ENCODE measurements at regions not wholly inside any gene's neighbourhood (a gene's known extent, or its start where the extent isn't known, plus 50 kb on each side); places are given as distances from the start of the nearest gene placed in this dataset.

GRCh38 chr1:195005338-195005737 lies 1602.9 kb downstream of the KCNT2 start:
- Histone ChIP-seq H3K9ac (ENCODE audit: low read length) (no peak overlapping the region), H3K9me2 (replicated peaks; ENCODE audit: insufficient read depth, low read length) (no peaks in the 10 kb centered on the region), H4K20me1 (ENCODE audit: insufficient read depth, low read depth, low read length) (no peaks in the 10 kb centered on the region), H3K79me2 (ENCODE audit: low read length) (no peaks in the 10 kb centered on the region), H3K9me3 (ENCODE audit: low read length) (peaks cover 5% of the 10 kb centered on the region; the same call in 1 of the 2 replicates), H2AFZ (ENCODE audit: low read length) (no peak overlapping the region), H3K4me3 (ENCODE audit: low read length) (no peak overlapping the region), H3K4me2 (ENCODE audit: low read depth, low read length, poor library complexity, severe bottlenecking) (no peak overlapping the region), H3K27me3 (ENCODE audit: low read length) (no peaks in the 10 kb centered on the region), H3K4me1 (ENCODE audit: low read length) (no peaks in the 10 kb centered on the region), H3K36me3 (ENCODE audit: insufficient read depth, low read length) (no peaks in the 10 kb centered on the region), H3K27ac (ENCODE audit: low read length) (no peak overlapping the region)
- no peak for DNase-seq

GRCh38 chr1:194990483-194990882 lies 1617.8 kb downstream of the KCNT2 start:
- no peaks in the 10 kb centered on the region for H3K27me3 ChIP-seq (ENCODE audit: low read length)
- H3K27ac ChIP-seq (ENCODE audit: low read length), result no peak overlapping the region
- no peak overlapping the region for H3K4me2 ChIP-seq (ENCODE audit: low read depth, low read length, poor library complexity, severe bottlenecking)
- peaks cover 23% of the 10 kb centered on the region for H3K9me3 ChIP-seq (ENCODE audit: low read length)
- H3K9me2 ChIP-seq (replicated peaks; ENCODE audit: insufficient read depth, low read length), result 0 out of 2 replicates have a peak, but pooled peaks cover 2% of the 10 kb centered on the region
- no peak for DNase-seq
- no peaks in the 10 kb centered on the region for H3K36me3 ChIP-seq (ENCODE audit: insufficient read depth, low read length)
- no peaks in the 10 kb centered on the region for H4K20me1 ChIP-seq (ENCODE audit: insufficient read depth, low read depth, low read length)
- H3K79me2 ChIP-seq (ENCODE audit: low read length), result no peaks in the 10 kb centered on the region
- H3K4me1 ChIP-seq (ENCODE audit: low read length), result no peaks in the 10 kb centered on the region
- H3K4me3 ChIP-seq (ENCODE audit: low read length), result no peak overlapping the region
- no peak overlapping the region for H2AFZ ChIP-seq (ENCODE audit: low read length)
- no peak overlapping the region for H3K9ac ChIP-seq (ENCODE audit: low read length)

GRCh38 chr1:194975913-194976312 lies 1632.3 kb downstream of the KCNT2 start:
- Histone ChIP-seq H3K27ac (ENCODE audit: low read length) (no peak overlapping the region), H2AFZ (ENCODE audit: low read length) (no peak overlapping the region), H3K27me3 (ENCODE audit: low read length) (no peaks in the 10 kb centered on the region), H4K20me1 (ENCODE audit: insufficient read depth, low read depth, low read length) (no peaks in the 10 kb centered on the region), H3K79me2 (ENCODE audit: low read length) (no peaks in the 10 kb centered on the region), H3K4me3 (ENCODE audit: low read length) (no peak overlapping the region), H3K36me3 (ENCODE audit: insufficient read depth, low read length) (no peaks in the 10 kb centered on the region), H3K9me2 (replicated peaks; ENCODE audit: insufficient read depth, low read length) (no peaks in the 10 kb centered on the region), H3K4me1 (ENCODE audit: low read length) (no peaks in the 10 kb centered on the region), H3K4me2 (ENCODE audit: low read depth, low read length, poor library complexity, severe bottlenecking) (no peak overlapping the region), H3K9me3 (ENCODE audit: low read length) (peaks cover 26% of the 10 kb centered on the region), H3K9ac (ENCODE audit: low read length) (no peak overlapping the region)
- DNase-seq, result no peak

GRCh38 chr1:194968916-194969315 lies 1639.3 kb downstream of the KCNT2 start:
- Histone ChIP-seq H3K4me2 (ENCODE audit: low read depth, low read length, poor library complexity, severe bottlenecking) (no peak overlapping the region), H4K20me1 (ENCODE audit: insufficient read depth, low read depth, low read length) (no peaks in the 10 kb centered on the region), H3K27ac (ENCODE audit: low read length) (no peak overlapping the region), H3K36me3 (ENCODE audit: insufficient read depth, low read length) (no peaks in the 10 kb centered on the region), H3K4me1 (ENCODE audit: low read length) (no peaks in the 10 kb centered on the region), H3K9me2 (replicated peaks; ENCODE audit: insufficient read depth, low read length) (no peaks in the 10 kb centered on the region), H2AFZ (ENCODE audit: low read length) (no peak overlapping the region), H3K27me3 (ENCODE audit: low read length) (no peaks in the 10 kb centered on the region), H3K79me2 (ENCODE audit: low read length) (no peaks in the 10 kb centered on the region), H3K4me3 (ENCODE audit: low read length) (no peak overlapping the region), H3K9ac (ENCODE audit: low read length) (no peak overlapping the region), H3K9me3 (ENCODE audit: low read length) (peaks cover 16% of the 10 kb centered on the region; the same call in 1 of the 2 replicates)
- DNase-seq, result no peak

GRCh38 chr1:194959795-194960194 lies 1648.4 kb downstream of the KCNT2 start:
- no peak overlapping the region for H3K4me3 ChIP-seq (ENCODE audit: low read length)
- no peaks in the 10 kb centered on the region for H3K36me3 ChIP-seq (ENCODE audit: insufficient read depth, low read length)
- no peak overlapping the region for H3K4me2 ChIP-seq (ENCODE audit: low read depth, low read length, poor library complexity, severe bottlenecking)
- H2AFZ ChIP-seq (ENCODE audit: low read length), result no peak overlapping the region
- H3K9me3 ChIP-seq (ENCODE audit: low read length), result peaks cover 10% of the 10 kb centered on the region
- H4K20me1 ChIP-seq (ENCODE audit: insufficient read depth, low read depth, low read length), result no peaks in the 10 kb centered on the region
- no peaks in the 10 kb centered on the region for H3K27me3 ChIP-seq (ENCODE audit: low read length)
- DNase-seq, result no peak
- no peaks in the 10 kb centered on the region for H3K79me2 ChIP-seq (ENCODE audit: low read length)
- H3K27ac ChIP-seq (ENCODE audit: low read length), result no peak overlapping the region
- no peak overlapping the region for H3K9ac ChIP-seq (ENCODE audit: low read length)
- no peaks in the 10 kb centered on the region for H3K9me2 ChIP-seq (replicated peaks; ENCODE audit: insufficient read depth, low read length)
- no peaks in the 10 kb centered on the region for H3K4me1 ChIP-seq (ENCODE audit: low read length)

GRCh38 chr1:194952171-194952570 lies 1656.1 kb downstream of the KCNT2 start:
- Histone ChIP-seq H3K27ac (ENCODE audit: low read length) (no peak overlapping the region), H3K9me2 (replicated peaks; ENCODE audit: insufficient read depth, low read length) (no peaks in the 10 kb centered on the region), H3K4me2 (ENCODE audit: low read depth, low read length, poor library complexity, severe bottlenecking) (no peak overlapping the region), H3K36me3 (ENCODE audit: insufficient read depth, low read length) (no peaks in the 10 kb centered on the region), H3K27me3 (ENCODE audit: low read length) (no peaks in the 10 kb centered on the region), H2AFZ (ENCODE audit: low read length) (no peak overlapping the region), H3K9ac (ENCODE audit: low read length) (no peak overlapping the region), H3K9me3 (ENCODE audit: low read length) (peaks cover 10% of the 10 kb centered on the region), H3K4me3 (ENCODE audit: low read length) (no peak overlapping the region), H4K20me1 (ENCODE audit: insufficient read depth, low read depth, low read length) (no peaks in the 10 kb centered on the region), H3K4me1 (ENCODE audit: low read length) (no peaks in the 10 kb centered on the region), H3K79me2 (ENCODE audit: low read length) (no peaks in the 10 kb centered on the region)
- no peak for DNase-seq

- Histone ChIP-seq H3K9me3 (ENCODE audit: low read length) (peaks cover 10% of the 10 kb centered on the region), H3K79me2 (ENCODE audit: low read length) (no peaks in the 10 kb centered on the region), H4K20me1 (ENCODE audit: insufficient read depth, low read depth, low read length) (no peaks in the 10 kb centered on the region), H3K4me3 (ENCODE audit: low read length) (no peak overlapping the region), H3K9me2 (replicated peaks; ENCODE audit: insufficient read depth, low read length) (no peaks in the 10 kb centered on the region), H3K4me2 (ENCODE audit: low read depth, low read length, poor library complexity, severe bottlenecking) (no peak overlapping the region), H3K27me3 (ENCODE audit: low read length) (no peaks in the 10 kb centered on the region), H3K27ac (ENCODE audit: low read length) (no peak overlapping the region), H2AFZ (ENCODE audit: low read length) (no peak overlapping the region), H3K36me3 (ENCODE audit: insufficient read depth, low read length) (no peaks in the 10 kb centered on the region), H3K9ac (ENCODE audit: low read length) (no peak overlapping the region), H3K4me1 (ENCODE audit: low read length) (no peaks in the 10 kb centered on the region)
- no peak for DNase-seq
Observed at GRCh38 chr1:194950584-194950983, 1657.7 kb downstream of the KCNT2 start.

GRCh38 chr1:194940336-194941030 lies 1667.8 kb downstream of the KCNT2 start:
- H3K9me3 ChIP-seq (ENCODE audit: low read length), result peaks cover 3% of the 10 kb centered on the region
- no peaks in the 10 kb centered on the region for H3K79me2 ChIP-seq (ENCODE audit: low read length)
- H3K27me3 ChIP-seq (ENCODE audit: low read length), result no peaks in the 10 kb centered on the region
- H3K4me2 ChIP-seq (ENCODE audit: low read depth, low read length, poor library complexity, severe bottlenecking), result no peak overlapping the region
- H3K9me2 ChIP-seq (replicated peaks; ENCODE audit: insufficient read depth, low read length), result no peaks in the 10 kb centered on the region
- no peaks in the 10 kb centered on the region for H4K20me1 ChIP-seq (ENCODE audit: insufficient read depth, low read depth, low read length)
- H3K27ac ChIP-seq (ENCODE audit: low read length), result no peak overlapping the region
- no peaks in the 10 kb centered on the region for H3K36me3 ChIP-seq (ENCODE audit: insufficient read depth, low read length)
- no peak overlapping the region for H2AFZ ChIP-seq (ENCODE audit: low read length)
- H3K9ac ChIP-seq (ENCODE audit: low read length), result no peak overlapping the region
- no peak for DNase-seq
- no peaks in the 10 kb centered on the region for H3K4me1 ChIP-seq (ENCODE audit: low read length)
- H3K4me3 ChIP-seq (ENCODE audit: low read length), result no peak overlapping the region

Data from Karpas-422 (cell line).